HFF-Myc (cell line): ENCODE measurements at regions not wholly inside any gene's neighbourhood (a gene's known extent, or its start where the extent isn't known, plus 50 kb on each side); places are given as distances from the start of the nearest gene placed in this dataset.

Source experiments
- DNase-seq: peaks from one replicate; pipeline ENCODE4 v3.0.0-alpha.2; 2011; ENCODE audit warnings: low read depth; ENCODE audit errors: extremely low read depth
- H3K4me3 ChIP-seq: replicated peaks from 2 replicates; pipeline ENCODE4 v1.5.1; 2011; ENCODE audit warnings: low read depth, mild to moderate bottlenecking, control low read depth, low read length
- CTCF ChIP-seq: IDR thresholded peaks from 2 replicates; pipeline ENCODE4 v1.5.1; 2012; ENCODE audit warnings: mild to moderate bottlenecking, low read depth, low read length, control low read depth; ENCODE audit errors: missing control alignments

GRCh38 chr3:5739299-5739935 lies 551.9 kb downstream of the EDEM1 start:
- H3K4me3 ChIP-seq = no peak overlapping the region
- no peak for TF ChIP-seq CTCF
- no peak for DNase-seq

DNA sequence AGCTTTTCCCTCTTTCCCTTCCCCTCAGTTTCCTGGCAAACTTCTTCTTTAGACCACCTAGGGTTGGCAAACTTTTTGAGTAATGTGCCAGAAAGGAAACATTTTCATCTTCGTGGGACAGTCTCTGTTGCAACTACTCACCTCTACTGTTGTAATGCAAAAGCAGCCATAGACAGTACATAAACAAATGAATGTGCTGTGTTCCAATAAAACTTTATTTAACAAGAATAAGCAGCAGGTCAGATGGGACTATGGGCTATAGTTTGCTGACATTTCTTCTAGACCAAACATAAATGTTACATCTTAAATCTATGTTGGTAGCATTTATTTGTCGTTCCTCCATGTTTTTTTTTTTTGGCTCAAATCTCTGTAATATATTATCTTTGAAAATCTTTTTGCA lies 552.4 kb downstream of the EDEM1 start:
- no peak for TF ChIP-seq CTCF
- no peak for DNase-seq
- no peak overlapping the region for H3K4me3 ChIP-seq

DNA sequence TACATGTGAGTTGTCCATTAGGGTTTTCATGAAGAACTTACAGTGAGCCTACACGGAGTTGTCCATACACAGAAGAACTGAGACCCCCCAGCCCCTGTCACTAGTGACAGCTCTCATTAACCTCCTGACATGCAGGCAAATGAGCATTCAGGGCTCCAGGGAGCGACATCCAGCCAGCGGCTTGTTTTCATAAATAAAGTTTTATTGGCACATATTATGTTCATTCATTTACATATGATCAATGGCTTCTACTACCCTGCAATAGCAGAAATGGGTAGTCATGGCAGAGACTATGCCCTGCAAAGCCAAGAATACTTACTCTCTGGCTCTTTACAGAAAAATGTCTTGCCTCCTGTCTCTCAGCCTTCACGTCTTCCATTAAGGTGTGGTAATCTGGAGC lies 553.5 kb downstream of the EDEM1 start:
- no peak for DNase-seq
- TF ChIP-seq CTCF = no peak
- no peak overlapping the region for H3K4me3 ChIP-seq

DNA sequence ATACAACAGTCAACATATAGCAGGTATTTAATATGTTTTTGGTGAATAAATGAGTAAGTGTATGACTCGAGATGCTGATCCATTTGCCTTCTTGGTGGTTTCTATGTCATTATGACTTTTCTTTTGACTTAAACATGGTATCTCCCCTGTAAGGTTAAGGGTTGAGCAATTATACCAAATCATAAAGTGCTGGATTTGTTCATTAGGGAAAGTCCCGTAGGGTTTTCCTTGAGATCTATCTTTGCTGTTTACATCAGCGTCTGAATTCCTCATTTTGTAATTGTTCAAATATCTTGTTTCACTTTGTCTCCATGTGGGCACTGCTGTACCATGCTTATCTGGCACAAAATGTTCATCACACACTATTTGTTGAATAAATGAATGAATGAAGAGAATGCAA lies 562.6 kb downstream of the EDEM1 start:
- H3K4me3 ChIP-seq = no peak overlapping the region
- TF ChIP-seq CTCF = no peak
- no peak for DNase-seq

GRCh38 chr3:5750874-5751640 lies 563.5 kb downstream of the EDEM1 start:
- no peak for DNase-seq
- H3K4me3 ChIP-seq = no peak overlapping the region
- TF ChIP-seq CTCF = no peak

DNA sequence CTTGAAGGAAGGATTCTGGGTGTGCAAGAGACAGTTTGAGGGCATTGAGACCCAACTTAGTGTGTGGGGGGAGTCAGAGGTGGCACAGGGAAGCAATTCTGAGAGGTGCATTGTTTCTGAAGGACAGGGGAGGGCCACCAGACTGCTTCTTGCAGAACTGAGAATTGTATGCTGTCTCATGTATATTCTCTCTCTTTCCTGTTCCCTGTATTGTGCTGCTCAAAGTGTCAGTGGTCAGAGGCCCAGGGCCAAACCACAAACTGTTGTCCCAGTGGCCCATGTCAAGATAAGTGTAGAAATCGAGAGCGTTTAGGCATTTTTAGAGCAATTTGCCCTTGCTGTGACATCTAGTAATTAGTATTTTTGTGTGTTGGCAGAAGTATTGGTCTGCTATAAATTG lies 567.1 kb downstream of the EDEM1 start:
- H3K4me3 ChIP-seq = no peak overlapping the region
- no peak for DNase-seq
- no peak for TF ChIP-seq CTCF
